Body of pancreas (tissue), 4 donors: ENCODE measurements at regions not wholly inside any gene's neighbourhood (a gene's known extent, or its start where the extent isn't known, plus 50 kb on each side); places are given as distances from the start of the nearest gene placed in this dataset.

Experiments
- ATAC-seq: fragments of 150-250 bp; one replicate; pipeline ENCODE4 v1.9.1; 2016
- DNase-seq, 4 donors: peaks; one replicate each; pipeline ENCODE4 v3.0.0-alpha.2; 2019
- H3K27ac ChIP-seq, 4 donors: fragments of 200-600 bp; sonication (generic); 1 replicate in 3 of 4; 2 replicates in 1 of 4; pipeline versions ENCODE4 v1.5.1 to v1.6.1; 2016 to 2019; ENCODE audit warnings: mild to moderate bottlenecking in 1 of 4, mixed read lengths in 1 of 4, moderate library complexity in 1 of 4
- H3K27me3 ChIP-seq, 2 donors: fragments of 200-600 bp; sonication (generic); one replicate each; pipeline ENCODE4 v1.6.0; 2016; ENCODE audit warnings: mild to moderate bottlenecking in 1 of 2
- H3K36me3 ChIP-seq, 2 donors: fragments of 200-600 bp; sonication (generic); replicated peaks in 1 of 2; 2 replicates each; pipeline ENCODE4 v1.5.1; 2016; ENCODE audit warnings: low read depth in 2 of 2; ENCODE audit not compliant: insufficient read depth in 1 of 2
- H3K4me1 ChIP-seq: fragments of 200-600 bp; sonication (generic); one replicate; pipeline ENCODE4 v1.6.0; 2016
- H3K4me3 ChIP-seq, 2 donors: fragments of 200-600 bp; sonication (generic); 1 replicate in 1 of 2; 2 replicates in 1 of 2; pipeline ENCODE4 v1.5.1; 2016 to 2019
- H3K9me3 ChIP-seq, 3 donors: fragments of 200-600 bp; sonication (generic); 1 replicate in 2 of 3; 2 replicates in 1 of 3; pipeline ENCODE4 v1.5.1; 2016
- CTCF ChIP-seq, 7 experiments: fragments of 450-650 bp in 4 of 7; fragments of 200-600 bp in 3 of 7; sonication (generic) in 3 of 7; IDR thresholded peaks; one replicate each; pipeline ENCODE4 v1.5.1; 2016 to 2019; ENCODE audit warnings: antibody characterized with exemption in 7 of 7
- POLR2A ChIP-seq, 3 donors: fragments of 450-650 bp; IDR thresholded peaks; one replicate each; pipeline ENCODE4 v1.6.1; 2016; ENCODE audit warnings: antibody characterized with exemption in 3 of 3, mild to moderate bottlenecking in 2 of 3
- WGBS, 2 donors: methylation state at CpG; one replicate each; pipeline ENCODE4 v1.1.5; 2017; 5-methylcytosine and 5-hydroxymethylcytosine counted together
- intact Hi-C: fragments of 100-400 bp; cut with DNase I; formaldehyde crosslinking; loops from one replicate; pipeline ENCODE4 v1.15.1; 2023

DNA sequence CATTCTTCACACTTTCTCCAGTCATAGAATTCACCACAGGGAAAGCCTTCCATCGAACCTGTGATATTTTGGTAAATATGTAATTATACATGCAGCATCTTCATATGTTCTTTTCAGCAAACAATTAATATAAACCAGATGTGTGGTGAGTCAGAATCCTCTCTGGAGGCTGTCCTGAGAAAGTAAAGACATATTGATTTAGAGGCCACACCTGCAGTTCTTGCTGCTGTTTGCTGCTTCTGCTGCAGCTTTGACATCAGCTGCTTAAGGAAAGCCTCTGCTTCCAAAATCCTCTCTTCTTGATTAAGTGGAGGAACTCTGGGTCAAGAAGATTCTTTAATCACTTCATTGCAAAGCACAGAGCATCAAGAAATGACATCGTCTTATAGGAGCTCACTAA is 568.8 kb upstream of the ZEB2 start:
- no peak for DNase-seq
- intact Hi-C loops = no loop called here
- 79 to 83% methylated on average over 2 of the region's 2 CpGs for whole genome bisulfite sequencing, 2 donors

DNA sequence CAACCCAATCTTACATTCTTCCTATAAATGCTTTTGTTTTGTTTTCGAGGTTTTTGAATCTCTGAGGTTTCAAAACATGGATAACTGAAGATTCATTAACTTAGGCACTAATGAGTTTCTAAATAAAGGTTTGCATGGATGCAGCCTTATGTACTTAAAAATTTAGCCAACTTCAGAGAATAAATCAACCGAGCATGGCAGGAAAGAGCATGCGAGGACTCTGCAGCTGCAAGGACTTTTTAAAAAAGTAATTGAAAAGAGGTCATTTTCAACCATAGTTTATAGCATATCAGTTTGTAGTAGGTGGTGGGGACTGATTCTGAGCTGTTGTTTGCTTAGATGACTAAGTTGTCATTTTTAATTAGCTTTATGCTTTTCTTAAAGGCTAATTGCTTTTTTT is 567.0 kb upstream of the ZEB2 start:
- Histone ChIP-seq H3K27ac (no peak overlapping the region), H3K9me3 (no peaks in the 10 kb centered on the region), H3K27me3 (no peaks in the 10 kb centered on the region), H3K4me3 (no peak overlapping the region), H3K4me1 (no peaks in the 10 kb centered on the region), H3K36me3 (no peaks in the 10 kb centered on the region)
- ATAC-seq = no peak
- DNase-seq = no peak
- TF ChIP-seq POLR2A (IDR thresholded peaks at IDR 0.05) (no peak), CTCF (IDR thresholded peaks at IDR 0.05) (no peak)
- intact Hi-C loops = no loop called here
- WGBS, 2 donors = 77 to 78% methylated on average over 3 of the region's 3 CpGs

More for the DNA sequence above, 568.8 kb upstream of the ZEB2 start:
- Histone ChIP-seq H3K4me3 (no peak overlapping the region), H3K36me3 (no peaks in the 10 kb centered on the region), H3K9me3 (no peaks in the 10 kb centered on the region), H3K27ac (no peak overlapping the region), H3K4me1 (no peaks in the 10 kb centered on the region), H3K27me3 (no peaks in the 10 kb centered on the region)
- ATAC-seq = no peak
- TF ChIP-seq POLR2A (IDR thresholded peaks at IDR 0.05) (no peak), CTCF (IDR thresholded peaks at IDR 0.05) (no peak)

DNA sequence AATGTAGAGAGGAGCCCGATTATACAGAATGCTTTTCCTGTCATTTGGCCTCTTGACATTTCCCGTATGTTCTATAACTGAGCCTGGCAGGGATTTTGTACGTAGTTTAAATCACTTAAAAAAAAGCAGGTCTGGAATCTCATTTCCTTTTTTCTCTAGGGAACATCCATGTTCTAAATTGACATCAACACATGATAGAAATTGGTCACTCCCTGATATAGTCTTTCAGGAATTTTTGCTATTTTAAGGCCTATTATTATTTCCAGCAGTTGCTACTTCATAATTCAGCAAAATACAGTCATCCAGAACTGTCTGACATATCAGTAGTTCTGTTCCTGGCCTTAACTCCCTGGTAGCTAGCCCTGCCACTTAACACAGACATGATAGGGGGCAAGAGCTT is 565.7 kb upstream of the ZEB2 start:
- Histone ChIP-seq H3K36me3 (no peaks in the 10 kb centered on the region), H3K4me1 (no peaks in the 10 kb centered on the region), H3K27ac (no peak overlapping the region), H3K9me3 (no peaks in the 10 kb centered on the region), H3K4me3 (no peak overlapping the region), H3K27me3 (no peaks in the 10 kb centered on the region)
- TF ChIP-seq POLR2A (IDR thresholded peaks at IDR 0.05) (no peak), CTCF (IDR thresholded peaks at IDR 0.05) (no peak)
- ATAC-seq (no peak), DNase-seq (no peak)
- 69 to 81% methylated on average over 3 of the region's 3 CpGs for WGBS, 2 donors
- intact Hi-C loops = no loop called here

DNA sequence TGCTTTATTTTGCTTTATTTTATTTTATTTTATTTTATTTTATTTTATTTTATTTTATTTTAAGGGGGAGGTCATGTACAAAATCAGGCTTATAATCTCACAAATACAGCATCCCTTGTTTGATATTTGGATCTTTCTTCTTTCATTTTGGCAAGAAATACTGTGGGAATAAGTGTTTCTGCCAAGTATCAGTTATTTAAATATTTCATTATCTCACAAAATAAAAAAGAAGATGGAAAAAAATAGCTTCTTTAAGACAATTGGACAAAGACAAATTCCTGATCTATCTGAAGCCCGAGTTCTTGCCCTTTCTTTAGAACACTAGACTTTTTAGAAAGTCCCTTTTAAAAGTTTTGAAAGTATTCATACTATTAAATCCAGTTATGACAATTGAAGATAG is 560.5 kb upstream of the ZEB2 start:
- TF ChIP-seq CTCF (IDR thresholded peaks at IDR 0.05) (no peak), POLR2A (IDR thresholded peaks at IDR 0.05) (no peak)
- Histone ChIP-seq H3K27me3 (no peaks in the 10 kb centered on the region), H3K4me3 (no peak overlapping the region)

DNA sequence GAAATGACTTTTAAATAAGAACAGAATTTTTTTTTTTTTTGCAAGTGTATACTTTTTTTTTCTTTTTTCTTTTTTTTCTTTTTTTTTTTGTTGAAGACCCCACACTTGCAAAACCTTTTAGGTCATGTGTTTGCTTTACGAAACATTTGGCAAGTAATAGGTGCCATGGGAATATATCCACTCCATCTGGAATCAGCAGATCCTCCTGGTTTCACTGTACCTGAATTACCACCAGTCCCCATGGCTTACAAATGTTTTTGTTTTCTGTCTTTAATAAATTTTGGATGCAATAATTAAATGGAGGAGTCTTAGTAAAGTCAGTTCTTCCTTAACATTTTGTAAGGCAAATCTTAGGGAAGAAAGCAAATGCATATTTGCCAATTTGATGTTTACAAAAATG is 559.7 kb upstream of the ZEB2 start:
- ATAC-seq (no peak), DNase-seq (no peak)
- no peak overlapping the region for H3K27ac ChIP-seq
- no peaks in the 10 kb centered on the region for H3K4me1 ChIP-seq
- no peaks in the 10 kb centered on the region for H3K9me3 ChIP-seq
- no peak for TF ChIP-seq POLR2A (IDR thresholded peaks at IDR 0.05)
- H3K36me3 ChIP-seq = no peaks in the 10 kb centered on the region
- WGBS, 2 donors = 82 to 90% methylated on average over 1 of the region's 1 CpG
- no peak overlapping the region for H3K4me3 ChIP-seq
- intact Hi-C loops = no loop called here
- H3K27me3 ChIP-seq = no peaks in the 10 kb centered on the region

More for the DNA sequence above, 560.5 kb upstream of the ZEB2 start:
- no peak overlapping the region for H3K27ac ChIP-seq
- no peaks in the 10 kb centered on the region for H3K4me1 ChIP-seq
- H3K9me3 ChIP-seq = no peaks in the 10 kb centered on the region
- intact Hi-C loops = no loop called here
- H3K36me3 ChIP-seq = no peaks in the 10 kb centered on the region
- no peak for ATAC-seq
- 48 to 52% methylated on average over 1 of the region's 1 CpG for WGBS, 2 donors
- DNase-seq = no peak
